Activated CD4-positive, alpha-beta T cell treated with anti-CD3 and anti-CD28 coated beads, Interleukin-2, amount 50 U/mL, for 1 hour (primary cell): ENCODE measurements at regions not wholly inside any gene's neighbourhood (a gene's known extent, or its start where the extent isn't known, plus 50 kb on each side); places are given as distances from the start of the nearest gene placed in this dataset.
"Not testable (repeated sequence)": the region's sequence is repeated elsewhere in the genome, so short reads cannot be mapped to it uniquely, and the experiment has no call there.

Experiments used
- DNase-seq: peaks from one replicate; pipeline ENCODE4 v3.0.0-alpha.2; 2020

- DNase-seq, result no peak
Observed at GRCh38 chr1:181172082-181172481, 83.6 kb downstream of the IER5 start.

DNA sequence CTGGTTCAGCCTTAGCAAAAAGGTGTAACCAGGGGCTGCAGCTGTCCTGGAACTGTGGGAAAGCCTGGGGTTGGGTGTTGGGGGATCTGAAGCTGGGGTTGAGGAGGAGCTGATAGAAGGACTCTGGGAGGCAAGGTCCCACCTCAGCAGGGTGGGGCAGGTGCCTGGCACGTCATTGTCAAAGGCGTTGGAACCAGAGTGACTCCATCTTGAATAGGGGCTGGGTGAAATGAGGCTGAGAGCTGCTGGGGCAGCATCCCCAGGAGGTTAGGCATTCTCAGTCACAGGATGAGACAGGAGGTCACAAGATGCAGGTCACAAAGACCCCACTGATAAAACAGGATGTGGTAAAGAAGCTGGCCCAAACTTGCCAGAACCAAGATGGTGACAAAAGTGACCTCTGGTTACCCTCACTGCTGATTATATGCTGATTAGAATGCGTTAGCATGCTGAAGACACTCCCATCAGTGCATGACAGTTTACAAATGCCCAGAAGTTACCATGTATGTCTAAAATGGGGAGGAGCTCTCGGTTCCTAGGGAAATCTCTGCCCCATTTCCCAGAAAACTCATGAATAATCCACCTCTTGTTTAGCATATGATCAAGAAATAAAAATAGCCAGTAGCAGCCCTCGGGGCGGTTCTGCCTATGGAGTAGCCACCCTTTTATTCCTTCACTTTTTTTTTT is 85.4 kb downstream of the IER5 start:
- no peak for DNase-seq

DNA sequence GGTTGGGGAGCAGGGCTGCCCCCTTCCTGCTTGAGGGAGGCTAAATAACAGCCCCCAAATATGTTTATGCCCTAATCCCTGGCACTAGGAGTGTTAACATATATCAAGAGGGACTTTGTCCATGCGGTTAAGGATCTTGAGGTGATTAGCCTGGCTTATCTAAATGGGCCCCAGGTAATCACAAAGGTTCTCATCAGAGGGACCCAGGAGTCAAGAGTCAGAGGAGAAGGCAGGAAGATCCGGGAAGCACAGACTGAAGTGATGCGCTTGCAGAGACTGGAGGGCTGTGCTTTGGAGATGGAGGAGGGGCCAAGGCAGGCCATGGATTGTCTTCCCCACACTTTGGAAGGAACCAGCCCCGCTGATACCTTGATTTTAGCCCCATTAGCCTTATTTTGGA is 86.4 kb downstream of the IER5 start:
- DNase-seq, result no peak

GRCh38 chr1:181175356-181175910 is 86.9 kb downstream of the IER5 start:
- DNase-seq, result no peak

GRCh38 chr1:181175955-181176354 is 87.5 kb downstream of the IER5 start:
- no peak for DNase-seq

- no peak for DNase-seq
Observed at GRCh38 chr1:181178241-181178879, 89.9 kb downstream of the IER5 start.

DNA sequence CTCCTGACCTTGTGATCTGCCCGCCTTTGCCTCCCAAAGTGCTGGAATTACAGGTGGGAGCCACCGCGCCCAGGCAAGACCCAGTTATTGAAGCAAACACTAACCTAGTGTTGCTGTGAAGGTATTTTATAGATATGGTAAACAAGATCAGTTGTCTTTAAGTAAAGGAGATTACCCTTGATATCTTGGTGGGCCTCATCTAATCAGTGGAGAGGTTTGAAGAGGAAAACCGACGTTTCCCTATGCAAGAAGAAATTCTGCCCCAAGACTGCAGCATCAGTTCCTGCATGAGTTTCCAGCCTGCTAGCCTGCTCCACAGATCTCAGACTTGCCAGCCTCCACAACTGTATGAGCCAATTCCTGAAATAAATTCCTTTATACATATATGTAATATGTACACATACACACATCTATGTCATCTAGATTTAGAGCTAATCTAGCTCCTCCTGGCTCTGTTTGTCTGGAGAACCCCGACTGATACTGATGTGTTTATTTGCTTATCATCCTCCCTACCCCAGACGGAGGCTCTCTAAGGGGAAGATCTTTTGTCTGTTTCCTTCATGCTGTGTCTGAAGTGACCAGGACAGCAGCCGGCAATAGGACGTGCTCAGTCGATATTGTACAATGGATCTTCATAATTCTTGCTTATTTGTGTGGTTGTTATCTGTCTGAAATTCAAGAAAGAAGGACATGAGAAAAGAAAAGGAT is 90.9 kb downstream of the IER5 start:
- DNase-seq, result no peak

DNA sequence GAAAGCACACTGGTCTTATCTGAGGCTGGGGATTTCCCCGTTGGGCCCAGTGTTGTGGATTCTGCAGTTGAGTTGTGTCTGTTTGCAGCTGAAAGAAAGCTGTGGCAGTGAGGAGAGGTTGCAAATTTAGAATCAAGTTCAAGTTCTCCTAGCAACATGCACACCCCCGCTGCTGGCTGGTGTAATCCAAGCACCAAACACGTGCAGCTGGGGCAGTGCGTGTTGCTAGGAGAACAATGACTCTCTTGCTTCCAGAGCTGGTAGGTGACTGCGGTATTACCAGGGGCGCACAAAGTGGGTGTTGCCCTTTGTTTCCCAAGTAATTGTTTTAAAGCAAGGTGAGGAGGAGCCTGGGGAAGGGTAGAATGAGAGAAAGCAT is 91.5 kb downstream of the IER5 start:
- DNase-seq, result peak; percentile 41

DNA sequence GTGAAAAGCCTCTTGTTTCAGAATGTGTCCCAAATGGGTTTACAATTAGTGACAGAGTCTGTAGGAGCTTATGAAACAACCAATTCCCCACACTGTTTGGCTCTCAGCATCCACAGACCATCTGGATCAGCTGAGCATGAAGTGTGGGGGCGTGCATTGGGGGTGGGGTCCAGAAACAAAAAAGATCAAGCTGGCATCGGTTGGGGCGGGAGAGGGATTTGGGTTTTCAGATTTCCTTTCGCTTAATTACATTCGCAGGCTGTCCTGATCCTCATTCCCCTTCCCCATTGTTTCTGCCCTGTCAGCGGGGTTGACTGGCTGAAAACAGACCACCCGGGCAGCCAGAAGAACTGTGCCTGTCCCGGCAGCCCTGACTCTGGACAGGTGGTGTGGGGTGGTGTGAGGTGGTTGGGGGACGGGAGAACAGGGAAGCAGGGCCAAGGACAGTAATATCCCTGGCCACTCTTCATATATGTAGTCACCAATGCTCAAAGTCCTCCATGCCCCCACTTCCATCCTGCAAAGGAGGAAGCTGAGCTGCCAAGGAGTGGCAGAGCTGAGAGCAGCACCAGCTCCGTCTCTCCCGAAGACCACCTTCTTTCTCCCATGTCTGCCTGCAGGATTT is 92.0 kb downstream of the IER5 start:
- no peak for DNase-seq

GRCh38 chr1:181181792-181182585 is 93.5 kb downstream of the IER5 start:
- DNase-seq, result no peak

DNA sequence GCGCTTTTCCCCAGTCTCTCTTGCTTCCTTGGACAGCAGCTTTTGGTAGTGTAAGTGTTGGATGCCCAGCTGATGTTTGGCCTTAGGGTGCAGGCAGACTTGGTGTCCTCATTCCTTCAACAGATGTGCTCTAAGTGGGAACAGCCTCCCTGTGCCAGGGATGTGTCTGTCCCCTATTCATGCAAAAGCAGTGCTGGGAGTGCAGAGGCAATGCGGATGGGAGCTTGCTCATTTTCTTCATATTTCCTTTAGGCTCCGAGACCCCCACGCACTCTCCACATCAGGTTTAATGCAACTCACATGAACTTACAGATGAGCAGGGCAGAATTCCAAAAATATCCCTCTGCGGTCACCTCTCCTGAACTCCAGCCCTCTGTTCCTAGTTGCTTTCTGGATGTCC is 96.1 kb downstream of the IER5 start:
- no peak for DNase-seq

- no peak for DNase-seq
Observed at GRCh38 chr1:181185461-181185860, 97.0 kb downstream of the IER5 start.

DNA sequence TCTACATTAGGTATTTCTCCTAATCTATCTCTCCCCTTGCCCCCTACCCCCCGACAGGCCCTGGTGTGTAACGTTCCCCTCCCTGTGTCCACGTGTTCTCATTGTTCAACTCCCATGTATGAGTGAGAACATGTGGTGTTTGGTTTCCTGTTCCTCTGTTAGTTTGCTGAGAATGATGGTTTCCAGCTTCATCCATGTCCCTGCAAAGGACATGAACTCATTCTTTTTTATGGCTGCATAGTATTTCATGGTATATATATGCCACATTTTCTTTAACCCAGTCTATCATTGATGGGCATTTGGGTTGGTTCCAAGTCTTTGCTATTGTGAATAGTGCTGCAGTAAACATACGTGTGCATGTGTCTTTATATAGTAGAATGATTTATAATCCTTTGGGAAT is 97.6 kb downstream of the IER5 start:
- not testable (repeated sequence) for DNase-seq

- DNase-seq, result no peak
Observed at GRCh38 chr1:181187337-181188126, 99.0 kb downstream of the IER5 start.

- DNase-seq, result no peak
Observed at GRCh38 chr1:181189245-181189644, 100.7 kb downstream of the IER5 start.

DNA sequence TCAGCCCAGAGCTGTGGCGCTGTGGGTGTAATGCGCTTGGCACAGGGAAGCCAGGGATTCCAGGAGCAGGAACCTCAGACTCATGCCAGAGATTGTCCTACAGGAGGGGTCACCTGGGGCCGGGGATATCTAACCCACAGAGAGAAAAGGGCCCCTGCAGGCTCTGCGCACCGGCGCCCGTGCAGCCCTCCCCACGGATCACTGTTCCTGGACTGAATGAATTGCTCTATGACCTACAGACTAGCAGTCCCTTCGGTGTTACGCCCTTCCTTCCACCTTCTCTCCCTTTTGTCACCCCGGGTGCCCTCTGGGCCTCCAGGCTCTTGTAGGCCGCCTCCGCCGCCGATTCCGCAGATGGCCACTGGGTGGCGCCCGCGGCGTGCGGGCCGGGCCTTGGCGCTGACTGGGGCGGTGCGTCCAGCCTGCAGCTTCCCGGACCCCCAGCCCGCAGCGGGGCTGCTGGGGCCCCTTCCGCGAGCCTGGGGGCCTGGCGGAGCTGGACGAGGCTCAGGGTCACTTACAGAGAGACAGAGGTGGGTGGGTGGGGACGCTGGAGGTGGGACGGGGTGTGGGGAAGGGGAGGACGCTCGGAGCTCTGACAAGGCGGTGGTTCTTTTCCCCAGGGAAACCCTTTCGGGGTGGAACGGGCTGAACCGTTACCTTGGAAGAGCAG is 101.3 kb downstream of the IER5 start:
- peak; percentile 74 for DNase-seq

- DNase-seq, result no peak
Observed at GRCh38 chr1:181190364-181191035, 102.0 kb downstream of the IER5 start.

DNA sequence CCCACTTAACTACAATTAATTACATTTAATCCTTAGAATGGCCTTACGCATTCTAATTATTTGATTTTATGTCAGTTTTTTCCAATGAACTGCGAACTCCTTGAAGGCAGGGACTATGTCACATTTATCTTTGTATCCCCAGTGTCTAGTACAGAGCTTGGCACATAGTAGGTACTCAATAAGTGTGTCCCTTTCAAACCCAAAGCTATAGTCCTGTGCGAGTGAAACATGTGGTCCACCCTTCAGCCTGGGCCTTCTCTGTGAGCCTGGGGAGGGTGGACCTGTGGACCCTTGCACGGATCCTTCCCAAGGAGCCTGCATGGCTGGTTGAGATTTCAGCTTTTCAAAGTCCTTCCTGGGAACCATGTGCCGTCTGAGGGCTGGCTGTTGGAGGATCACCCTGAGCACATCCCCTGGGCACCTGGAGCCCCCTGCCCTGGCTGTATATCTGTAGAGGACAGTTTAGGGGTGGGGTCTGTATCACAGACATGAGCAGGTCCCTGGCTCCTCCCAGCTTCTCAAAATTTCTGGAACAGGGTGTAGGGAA is 103.1 kb downstream of the IER5 start:
- DNase-seq, result no peak

DNA sequence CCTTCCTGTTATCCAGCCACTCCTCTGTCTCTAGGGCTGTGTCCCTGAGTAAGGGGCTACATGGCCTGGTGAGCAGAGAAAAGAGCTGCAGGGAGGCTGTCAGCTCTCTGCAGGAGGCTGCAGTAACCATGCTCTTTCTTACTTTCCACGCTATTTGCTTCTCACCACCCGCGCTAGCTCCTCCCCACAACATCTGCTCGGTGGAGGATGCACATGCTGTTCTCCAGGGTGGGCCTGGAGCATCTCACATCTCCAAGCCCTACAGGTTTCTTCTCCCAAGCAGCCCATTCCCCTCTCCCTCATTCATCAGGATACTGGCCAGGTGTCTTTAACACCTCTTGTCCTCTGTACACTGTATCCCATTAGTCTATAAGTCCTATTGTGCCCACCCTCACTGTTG is 103.8 kb downstream of the IER5 start:
- DNase-seq, result no peak

- DNase-seq, result no peak
Observed at GRCh38 chr1:181202986-181203555, 114.6 kb downstream of the IER5 start.
